ENCODE measurements at regions not wholly inside any gene's neighbourhood (a gene's known extent, or its start where the extent isn't known, plus 50 kb on each side); places are given as distances from the start of the nearest gene placed in this dataset.

GRCh38 chr7:85587785-85588184 lies 400.9 kb upstream of the SEMA3D start:
- TF ChIP-seq POLR2A (IDR thresholded peaks at IDR 0.05; ENCODE audit: extremely low read depth, insufficient read length) (no peak), CTCF (IDR thresholded peaks at IDR 0.05; ENCODE audit: low read depth, low read length) (no peak)

Measured in NB4 (cell line).